GM19240 (cell line): ENCODE measurements at regions not wholly inside any gene's neighbourhood (a gene's known extent, or its start where the extent isn't known, plus 50 kb on each side); places are given as distances from the start of the nearest gene placed in this dataset.

ENCODE experiments used
- DNase-seq: peaks from one replicate; pipeline ENCODE4 v3.0.0; 2011; ENCODE audit warnings: low spot score; ENCODE audit not compliant: insufficient read length

GRCh38 chr5:173762930-173763329, 125.2 kb upstream of the CPEB4 start:
- no peak for DNase-seq

GRCh38 chr5:173763410-173763809, 124.7 kb upstream of the CPEB4 start:
- no peak for DNase-seq

GRCh38 chr5:173764332-173765028, 123.7 kb upstream of the CPEB4 start:
- DNase-seq: no peak

GRCh38 chr5:173765029-173765644, 123.0 kb upstream of the CPEB4 start:
- DNase-seq: no peak

GRCh38 chr5:173765661-173766060, 122.5 kb upstream of the CPEB4 start:
- no peak for DNase-seq

- DNase-seq: no peak
These were observed 120.4 kb upstream of the CPEB4 start for GRCh38 chr5:173767574-173768266.

GRCh38 chr5:173768267-173768806, 119.8 kb upstream of the CPEB4 start:
- DNase-seq: no peak

GRCh38 chr5:173768891-173769290, 119.3 kb upstream of the CPEB4 start:
- no peak for DNase-seq

GRCh38 chr5:173770637-173771036, 117.5 kb upstream of the CPEB4 start:
- DNase-seq: no peak

- no peak for DNase-seq
These were observed 116.9 kb upstream of the CPEB4 start for GRCh38 chr5:173771121-173771724.

GRCh38 chr5:173771725-173772383, 116.3 kb upstream of the CPEB4 start:
- no peak for DNase-seq

GRCh38 chr5:173772384-173773059, 115.6 kb upstream of the CPEB4 start:
- no peak for DNase-seq

- DNase-seq: no peak
These were observed 113.8 kb upstream of the CPEB4 start for GRCh38 chr5:173774271-173774761.

- no peak for DNase-seq
These were observed 112.6 kb upstream of the CPEB4 start for GRCh38 chr5:173775261-173776197.

GRCh38 chr5:173777149-173777548, 111.0 kb upstream of the CPEB4 start:
- no peak for DNase-seq

- no peak for DNase-seq
These were observed 110.5 kb upstream of the CPEB4 start for GRCh38 chr5:173777674-173778073.

- no peak for DNase-seq
These were observed 109.9 kb upstream of the CPEB4 start for GRCh38 chr5:173778152-173778782.

GRCh38 chr5:173778784-173779304, 109.3 kb upstream of the CPEB4 start:
- no peak for DNase-seq
